IPS-20b (cell line): ENCODE measurements at regions not wholly inside any gene's neighbourhood (a gene's known extent, or its start where the extent isn't known, plus 50 kb on each side); places are given as distances from the start of the nearest gene placed in this dataset.

Experiments used
- H3K27ac ChIP-seq: one replicate; pipeline ENCODE4 v1.5.1; 2013; ENCODE audit warnings: low read length
- H3K27me3 ChIP-seq: 2 replicates; pipeline ENCODE4 v1.6.1; 2013; ENCODE audit warnings: mild to moderate bottlenecking, low read length, inconsistent platforms; ENCODE audit not compliant: insufficient read depth
- H3K36me3 ChIP-seq: 2 replicates; pipeline ENCODE4 v1.6.1; 2013; ENCODE audit warnings: low read depth, mild to moderate bottlenecking, inconsistent platforms, low read length, moderate library complexity; ENCODE audit not compliant: insufficient read depth
- H3K4me1 ChIP-seq: 2 replicates; pipeline ENCODE4 v1.6.1; 2013; ENCODE audit warnings: mild to moderate bottlenecking, control low read depth, inconsistent platforms, low read length, moderate library complexity; ENCODE audit not compliant: insufficient read depth
- H3K4me3 ChIP-seq: 2 replicates; pipeline ENCODE4 v1.5.1; 2013; ENCODE audit warnings: mild to moderate bottlenecking, low read length, inconsistent platforms
- H3K9ac ChIP-seq: 2 replicates; pipeline ENCODE4 v1.6.1; 2013; ENCODE audit warnings: low read depth, mild to moderate bottlenecking, inconsistent platforms, low read length, moderate library complexity
- H3K9me3 ChIP-seq: 2 replicates; pipeline ENCODE4 v1.6.1; 2013; ENCODE audit warnings: mild to moderate bottlenecking, low read depth, low read length, inconsistent platforms; ENCODE audit not compliant: insufficient read depth

GRCh38 chr18:55657572-55658331, 69.8 kb upstream of the TCF4 start:
- Histone ChIP-seq H3K9me3 (no peaks in the 10 kb centered on the region), H3K27me3 (no peaks in the 10 kb centered on the region), H3K36me3 (no peaks in the 10 kb centered on the region), H3K4me3 (no peak overlapping the region), H3K27ac (no peak overlapping the region), H3K9ac (no peak overlapping the region), H3K4me1 (no peaks in the 10 kb centered on the region)

- no peak overlapping the region for H3K4me3 ChIP-seq
- no peaks in the 10 kb centered on the region for H3K36me3 ChIP-seq
- H3K27ac ChIP-seq: no peak overlapping the region
- H3K4me1 ChIP-seq: no peaks in the 10 kb centered on the region
- H3K9me3 ChIP-seq: no peaks in the 10 kb centered on the region
- H3K9ac ChIP-seq: no peak overlapping the region
- H3K27me3 ChIP-seq: no peaks in the 10 kb centered on the region
Observed at GRCh38 chr18:55654986-55655385, 67.0 kb upstream of the TCF4 start.

GRCh38 chr18:55651236-55651635, 63.2 kb upstream of the TCF4 start:
- H3K36me3 ChIP-seq: no peaks in the 10 kb centered on the region
- no peak overlapping the region for H3K4me3 ChIP-seq
- no peaks in the 10 kb centered on the region for H3K4me1 ChIP-seq
- H3K27ac ChIP-seq: no peak overlapping the region
- H3K9me3 ChIP-seq: no peaks in the 10 kb centered on the region
- no peak overlapping the region for H3K9ac ChIP-seq
- H3K27me3 ChIP-seq: no peaks in the 10 kb centered on the region

GRCh38 chr18:55650363-55650870, 62.4 kb upstream of the TCF4 start:
- no peaks in the 10 kb centered on the region for H3K36me3 ChIP-seq
- no peaks in the 10 kb centered on the region for H3K4me1 ChIP-seq
- no peak overlapping the region for H3K9ac ChIP-seq
- H3K9me3 ChIP-seq: no peaks in the 10 kb centered on the region
- H3K27ac ChIP-seq: no peak overlapping the region
- no peak overlapping the region for H3K4me3 ChIP-seq
- H3K27me3 ChIP-seq: no peaks in the 10 kb centered on the region

GRCh38 chr18:55647331-55647730, 59.3 kb upstream of the TCF4 start:
- H3K4me3 ChIP-seq: no peak overlapping the region
- no peak overlapping the region for H3K9ac ChIP-seq
- H3K27me3 ChIP-seq: no peaks in the 10 kb centered on the region
- no peaks in the 10 kb centered on the region for H3K9me3 ChIP-seq
- no peak overlapping the region for H3K27ac ChIP-seq
- H3K36me3 ChIP-seq: no peaks in the 10 kb centered on the region
- no peaks in the 10 kb centered on the region for H3K4me1 ChIP-seq

GRCh38 chr18:55642191-55642590, 54.2 kb upstream of the TCF4 start:
- H3K9ac ChIP-seq: no peak overlapping the region
- H3K9me3 ChIP-seq: no peaks in the 10 kb centered on the region
- H3K4me3 ChIP-seq: no peak overlapping the region
- no peaks in the 10 kb centered on the region for H3K27me3 ChIP-seq
- H3K36me3 ChIP-seq: no peaks in the 10 kb centered on the region
- H3K4me1 ChIP-seq: no peaks in the 10 kb centered on the region
- H3K27ac ChIP-seq: no peak overlapping the region

GRCh38 chr18:55641486-55641885, 53.5 kb upstream of the TCF4 start:
- Histone ChIP-seq H3K9ac (no peak overlapping the region), H3K4me3 (no peak overlapping the region), H3K27me3 (no peaks in the 10 kb centered on the region), H3K4me1 (no peaks in the 10 kb centered on the region), H3K27ac (no peak overlapping the region), H3K36me3 (no peaks in the 10 kb centered on the region), H3K9me3 (no peaks in the 10 kb centered on the region)
